SK-N-MC (cell line): ENCODE measurements at regions not wholly inside any gene's neighbourhood (a gene's known extent, or its start where the extent isn't known, plus 50 kb on each side); places are given as distances from the start of the nearest gene placed in this dataset.

ENCODE experiments used
- EZH2 ChIP-seq: fragments of 200-600 bp; sonication (generic); IDR thresholded peaks from one replicate; pipeline ENCODE4 v1.6.1; 2017; ENCODE audit warnings: antibody characterized with exemption
- FOXP2 ChIP-seq: optimal IDR thresholded peaks from 2 replicates; pipeline ENCODE3; 2011; ENCODE audit warnings: mild to moderate bottlenecking, moderate library complexity; ENCODE audit not compliant: insufficient read depth; ENCODE audit errors: extremely low read length, control extremely low read depth
- POLR2AphosphoS5 ChIP-seq: IDR thresholded peaks from 2 replicates; pipeline ENCODE4 v1.6.1; 2012; ENCODE audit warnings: mild to moderate bottlenecking, low read depth, low read length, borderline replicate concordance

DNA sequence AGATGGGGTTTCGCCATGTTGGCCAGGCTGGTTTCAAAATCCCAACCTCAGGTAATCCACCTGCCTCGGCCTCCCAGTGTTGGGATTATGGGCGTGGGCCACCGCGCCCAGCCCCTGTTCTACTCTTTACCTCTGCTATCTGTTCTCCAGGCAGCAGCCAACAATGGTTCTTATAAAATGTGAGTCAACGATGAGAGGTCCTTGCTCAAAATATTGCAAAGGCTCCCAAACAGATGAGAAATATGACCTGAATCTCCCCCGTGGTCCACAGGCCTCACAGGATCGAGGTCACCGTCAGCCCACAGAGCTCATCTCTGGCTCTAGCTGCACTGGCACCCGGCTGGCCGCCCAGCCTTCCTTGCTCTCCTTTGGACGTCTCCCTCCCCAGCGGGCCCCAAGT is 62.0 kb upstream of the EGFR start:
- TF ChIP-seq EZH2 = no peak
- no peak for TF ChIP-seq POLR2AphosphoS5
- no peak for TF ChIP-seq FOXP2
